Endodermal cell (in vitro differentiated cells): ENCODE measurements at regions not wholly inside any gene's neighbourhood (a gene's known extent, or its start where the extent isn't known, plus 50 kb on each side); places are given as distances from the start of the nearest gene placed in this dataset.

Experiments used
- DNase-seq: peaks from one replicate; pipeline ENCODE4 v3.0.0-alpha.2; 2017
- H3K27ac ChIP-seq: 2 replicates; pipeline ENCODE4 v1.5.1; 2013; ENCODE audit warnings: mild to moderate bottlenecking, low read depth, low read length, moderate library complexity
- H3K27me3 ChIP-seq: 2 replicates; pipeline ENCODE4 v1.6.1; 2013; ENCODE audit warnings: mild to moderate bottlenecking, low read length, moderate library complexity; ENCODE audit not compliant: insufficient read depth, control insufficient read depth, poor library complexity, severe bottlenecking
- H3K36me3 ChIP-seq: 2 replicates; pipeline ENCODE4 v1.7.0; 2013; ENCODE audit warnings: mild to moderate bottlenecking, low read length, moderate library complexity; ENCODE audit not compliant: control insufficient read depth, insufficient read depth
- H3K4me1 ChIP-seq: one replicate; pipeline ENCODE4 v1.7.0; 2013; ENCODE audit warnings: low read length; ENCODE audit not compliant: control insufficient read depth, insufficient read depth
- H3K4me3 ChIP-seq: 2 replicates; pipeline ENCODE4 v1.5.1; 2013; ENCODE audit warnings: mild to moderate bottlenecking, low read length, moderate library complexity
- H3K9ac ChIP-seq: 2 replicates; pipeline ENCODE4 v1.6.1; 2013; ENCODE audit warnings: mild to moderate bottlenecking, low read length, moderate library complexity; ENCODE audit not compliant: poor library complexity, severe bottlenecking; ENCODE audit errors: extremely low read depth
- H3K9me3 ChIP-seq: 2 replicates; pipeline ENCODE4 v1.6.1; 2013; ENCODE audit warnings: mild to moderate bottlenecking, low read length, moderate library complexity; ENCODE audit not compliant: control insufficient read depth
- H3K27ac Mint-ChIP-seq: 2 replicates; pipeline ENCODE4 v1.8.0; 2020; ENCODE audit warnings: mixed read lengths
- H3K27me3 Mint-ChIP-seq: 2 replicates; pipeline ENCODE4 v1.8.0; 2021; ENCODE audit warnings: mild to moderate bottlenecking, mixed read lengths; ENCODE audit not compliant: insufficient read depth
- H3K36me3 Mint-ChIP-seq: 2 replicates; pipeline ENCODE4 v1.8.0; 2020; ENCODE audit warnings: low read depth, mixed read lengths
- H3K4me1 Mint-ChIP-seq: 2 replicates; pipeline ENCODE4 v1.8.0; 2020; ENCODE audit warnings: mixed read lengths
- H3K4me3 Mint-ChIP-seq: 2 replicates; pipeline ENCODE4 v1.8.0; 2020; ENCODE audit warnings: mild to moderate bottlenecking, moderate library complexity, mixed read lengths
- H3K9me3 Mint-ChIP-seq: 2 replicates; pipeline ENCODE4 v1.8.0; 2020; ENCODE audit warnings: mild to moderate bottlenecking, mixed read lengths
- WGBS, 2 experiments: methylation state at CpG; one replicate each; pipeline versions ENCODE4 v1.1.5 to v1.1.7; 2013; ENCODE audit warnings: missing lambda C conversion rate in 2 of 2, mixed read lengths in 1 of 2; ENCODE audit not compliant: insufficient coverage in 1 of 2, insufficient read length in 1 of 2; 5-methylcytosine and 5-hydroxymethylcytosine counted together
- TF ChIP-seq, protein P1 (sequence below): fragments of 200-600 bp; sonication (generic); conservative IDR thresholded peaks from 2 replicates; pipeline ENCODE4 v1.5.0; 2021; ENCODE audit warnings: antibody characterized with exemption, mild to moderate bottlenecking

DNA sequence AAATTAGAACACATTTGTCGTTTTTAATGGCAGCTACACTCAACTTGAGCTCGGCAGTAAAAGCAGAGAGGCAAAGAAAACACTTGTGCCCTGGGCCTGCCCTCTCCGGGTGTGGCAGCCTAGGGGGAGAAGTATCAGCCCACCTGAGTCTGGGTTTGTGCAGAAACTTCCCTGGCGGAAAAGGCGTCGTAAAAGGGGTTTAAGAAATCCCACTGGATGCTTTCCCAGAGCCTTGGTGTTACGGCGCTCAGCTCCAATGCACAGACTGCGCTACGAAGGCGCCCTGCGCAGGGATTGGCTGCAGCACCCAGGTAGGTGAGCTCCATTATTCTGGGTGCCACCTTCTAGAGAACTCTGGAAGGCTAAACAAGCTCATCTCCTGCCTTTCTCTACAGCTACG is 461.5 kb upstream of the NR2F2 start:
- H3K4me1 Mint-ChIP-seq = peaks cover 19% of the 10 kb centered on the region

DNA sequence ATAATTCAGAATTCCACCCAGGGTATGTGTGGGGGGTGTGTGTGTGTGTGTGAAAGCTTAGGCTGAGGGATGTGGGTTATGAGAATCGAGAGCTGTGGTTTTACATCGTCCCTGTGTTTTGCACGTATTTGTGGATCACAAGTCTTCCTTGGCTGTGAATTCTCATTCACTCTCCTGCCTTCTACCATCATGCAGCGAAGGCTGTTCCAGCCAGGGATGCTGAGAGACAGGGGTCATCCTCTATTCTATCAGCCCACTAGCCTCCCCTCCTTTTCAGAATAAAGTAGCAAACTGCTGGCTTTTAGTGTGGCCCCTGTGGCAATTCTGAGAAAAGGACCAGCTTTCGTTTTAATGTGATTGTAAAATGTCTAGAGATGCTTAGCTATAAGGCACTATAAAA is 460.6 kb upstream of the NR2F2 start:
- peaks cover 3% of the 10 kb centered on the region for H3K27me3 Mint-ChIP-seq
- H3K4me3 ChIP-seq = no peak overlapping the region
- no peak overlapping the region for H3K27ac Mint-ChIP-seq
- no peaks in the 10 kb centered on the region for H3K9me3 ChIP-seq
- H3K27me3 ChIP-seq = no peaks in the 10 kb centered on the region
- H3K9ac ChIP-seq = no peak overlapping the region
- H3K36me3 Mint-ChIP-seq = no peaks in the 10 kb centered on the region
- H3K36me3 ChIP-seq = no peaks in the 10 kb centered on the region
- 95 to 96% methylated on average over 4 to 5 of the region's 5 CpGs for WGBS, 2 experiments
- DNase-seq = no peak
- H3K9me3 Mint-ChIP-seq = no peaks in the 10 kb centered on the region
- H3K27ac ChIP-seq = no peak overlapping the region
- peaks cover 9% of the 10 kb centered on the region for H3K4me1 ChIP-seq
- peaks cover 16% of the 10 kb centered on the region for H3K4me1 Mint-ChIP-seq
- no peak overlapping the region for H3K4me3 Mint-ChIP-seq
- TF ChIP-seq, protein P1, sequence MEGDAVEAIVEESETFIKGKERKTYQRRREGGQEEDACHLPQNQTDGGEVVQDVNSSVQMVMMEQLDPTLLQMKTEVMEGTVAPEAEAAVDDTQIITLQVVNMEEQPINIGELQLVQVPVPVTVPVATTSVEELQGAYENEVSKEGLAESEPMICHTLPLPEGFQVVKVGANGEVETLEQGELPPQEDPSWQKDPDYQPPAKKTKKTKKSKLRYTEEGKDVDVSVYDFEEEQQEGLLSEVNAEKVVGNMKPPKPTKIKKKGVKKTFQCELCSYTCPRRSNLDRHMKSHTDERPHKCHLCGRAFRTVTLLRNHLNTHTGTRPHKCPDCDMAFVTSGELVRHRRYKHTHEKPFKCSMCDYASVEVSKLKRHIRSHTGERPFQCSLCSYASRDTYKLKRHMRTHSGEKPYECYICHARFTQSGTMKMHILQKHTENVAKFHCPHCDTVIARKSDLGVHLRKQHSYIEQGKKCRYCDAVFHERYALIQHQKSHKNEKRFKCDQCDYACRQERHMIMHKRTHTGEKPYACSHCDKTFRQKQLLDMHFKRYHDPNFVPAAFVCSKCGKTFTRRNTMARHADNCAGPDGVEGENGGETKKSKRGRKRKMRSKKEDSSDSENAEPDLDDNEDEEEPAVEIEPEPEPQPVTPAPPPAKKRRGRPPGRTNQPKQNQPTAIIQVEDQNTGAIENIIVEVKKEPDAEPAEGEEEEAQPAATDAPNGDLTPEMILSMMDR = no peak

More for the DNA sequence above, 461.5 kb upstream of the NR2F2 start:
- Mint-ChIP-seq H3K27ac (no peak overlapping the region), H3K27me3 (peaks cover 3% of the 10 kb centered on the region), H3K4me3 (no peak overlapping the region), H3K36me3 (no peaks in the 10 kb centered on the region), H3K9me3 (no peaks in the 10 kb centered on the region)
- Histone ChIP-seq H3K27ac (no peak overlapping the region), H3K9ac (no peak overlapping the region), H3K9me3 (no peaks in the 10 kb centered on the region), H3K4me3 (no peak overlapping the region), H3K4me1 (peaks cover 9% of the 10 kb centered on the region), H3K27me3 (no peaks in the 10 kb centered on the region), H3K36me3 (no peaks in the 10 kb centered on the region)
- WGBS, 2 experiments = 92% methylated on average over 12 to 13 of the region's 13 CpGs
- no peak for DNase-seq
- TF ChIP-seq, protein P1 = no peak

DNA sequence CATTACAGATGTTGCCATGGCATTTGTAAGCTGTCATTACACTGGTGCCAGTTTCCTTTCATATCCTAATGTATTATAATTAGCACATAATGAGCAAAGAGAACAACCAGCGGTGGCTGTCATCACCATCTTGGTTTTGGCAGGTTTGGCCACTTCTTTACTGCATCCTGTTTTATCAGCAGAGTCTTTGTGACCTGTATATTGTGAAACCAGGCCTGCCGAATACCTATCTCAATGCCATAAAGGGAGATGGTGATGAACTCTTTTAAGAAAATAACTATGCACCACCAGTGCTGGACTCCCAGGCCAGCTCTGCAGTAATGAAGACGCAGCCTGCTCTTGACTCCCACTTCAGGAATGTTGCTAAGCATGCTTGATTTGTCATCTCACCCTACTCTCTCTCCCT is 458.1 kb upstream of the NR2F2 start:
- Histone ChIP-seq H3K9ac (no peak overlapping the region), H3K36me3 (no peaks in the 10 kb centered on the region), H3K4me1 (no peaks in the 10 kb centered on the region), H3K4me3 (no peak overlapping the region), H3K9me3 (no peaks in the 10 kb centered on the region), H3K27me3 (no peaks in the 10 kb centered on the region), H3K27ac (no peak overlapping the region)
- Mint-ChIP-seq H3K9me3 (no peaks in the 10 kb centered on the region), H3K36me3 (no peaks in the 10 kb centered on the region), H3K4me3 (no peak overlapping the region), H3K27ac (no peak overlapping the region), H3K4me1 (peaks cover 4% of the 10 kb centered on the region), H3K27me3 (no peaks in the 10 kb centered on the region)
- TF ChIP-seq, protein P1 = no peak
- WGBS, 2 experiments = 95 to 100% methylated on average over 2 to 3 of the region's 3 CpGs
- no peak for DNase-seq
